IPS-NIHi11 (cell line): ENCODE measurements at regions not wholly inside any gene's neighbourhood (a gene's known extent, or its start where the extent isn't known, plus 50 kb on each side); places are given as distances from the start of the nearest gene placed in this dataset.
"Not testable (repeated sequence)": the region's sequence is repeated elsewhere in the genome, so short reads cannot be mapped to it uniquely, and the experiment has no call there.

Experiments used
- DNase-seq: peaks from one replicate; pipeline ENCODE4 v3.0.0; 2012; ENCODE audit warnings: mixed read lengths, low spot score

DNA sequence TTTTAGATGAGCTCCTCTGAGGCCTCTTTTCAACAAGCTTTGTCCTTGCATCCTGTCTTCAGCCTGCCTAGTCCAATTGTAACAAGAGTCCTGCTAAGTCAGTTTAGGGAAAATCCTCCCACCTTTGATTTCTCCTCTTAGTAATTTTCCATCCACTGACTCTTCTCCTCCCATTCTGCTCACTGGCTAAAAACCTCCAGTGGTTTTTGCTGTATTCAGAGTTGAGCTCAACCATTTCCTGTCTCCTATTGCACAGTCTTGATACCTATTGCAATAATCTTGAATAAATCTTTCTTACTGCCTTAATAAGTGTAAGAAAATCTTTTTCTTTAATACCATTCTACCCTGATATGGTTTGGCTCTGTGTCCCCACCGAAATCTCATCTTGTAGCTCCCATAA, 117.8 kb upstream of the ENPP6 start:
- DNase-seq = no peak

DNA sequence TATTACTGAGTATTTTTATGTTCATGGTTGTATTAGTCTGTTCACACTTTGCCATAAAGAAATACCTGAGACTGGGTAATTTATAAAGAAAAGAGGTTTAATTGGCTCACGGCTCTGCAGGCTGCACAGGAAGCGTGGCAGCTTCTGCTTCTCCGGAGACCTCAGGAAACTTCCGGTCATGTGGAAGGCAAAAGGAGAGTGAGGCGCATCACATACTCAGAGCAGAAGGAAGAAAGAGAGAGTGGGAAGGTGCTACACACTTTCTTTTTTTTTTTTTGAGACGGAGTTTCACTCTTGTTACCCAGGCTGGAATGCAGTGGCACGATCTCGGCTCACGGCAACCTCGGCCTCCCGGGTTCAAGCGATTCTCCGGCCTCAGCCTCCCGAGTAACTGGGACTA, 115.8 kb upstream of the ENPP6 start:
- not testable (repeated sequence) for DNase-seq

DNA sequence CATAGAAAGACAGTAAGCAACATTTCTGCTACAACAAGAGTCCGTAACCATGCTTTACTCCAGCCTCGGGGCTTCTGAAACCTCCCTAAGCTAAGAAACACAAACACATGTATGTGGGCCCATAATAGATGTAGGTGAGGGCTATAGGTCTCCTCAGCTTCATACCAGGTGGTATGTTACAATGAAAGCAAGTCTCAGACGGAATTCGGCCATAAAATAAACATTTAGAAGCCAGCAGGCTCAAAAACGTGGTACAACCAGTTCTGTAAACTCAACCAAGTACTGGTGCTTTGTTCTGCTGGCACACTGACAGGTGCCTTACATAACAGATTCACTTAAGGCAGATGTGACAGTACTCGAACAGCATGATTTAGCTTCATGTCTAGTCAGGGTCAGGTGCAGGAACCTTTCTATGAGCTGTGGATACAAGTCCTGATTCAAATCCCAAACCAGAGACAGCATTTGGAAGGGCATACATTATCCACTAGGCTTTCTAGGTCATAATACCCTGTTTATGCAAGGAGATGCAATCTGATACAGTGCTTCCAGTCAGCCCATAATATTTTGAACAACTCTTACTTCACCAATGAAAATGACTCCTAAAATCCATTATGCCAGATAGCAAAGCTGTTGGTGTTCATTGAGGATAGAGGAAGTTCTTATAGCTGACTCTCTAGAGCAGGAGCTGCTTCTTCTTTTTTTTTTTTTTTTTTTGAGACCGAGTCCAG, 113.8 kb upstream of the ENPP6 start:
- no peak for DNase-seq

DNA sequence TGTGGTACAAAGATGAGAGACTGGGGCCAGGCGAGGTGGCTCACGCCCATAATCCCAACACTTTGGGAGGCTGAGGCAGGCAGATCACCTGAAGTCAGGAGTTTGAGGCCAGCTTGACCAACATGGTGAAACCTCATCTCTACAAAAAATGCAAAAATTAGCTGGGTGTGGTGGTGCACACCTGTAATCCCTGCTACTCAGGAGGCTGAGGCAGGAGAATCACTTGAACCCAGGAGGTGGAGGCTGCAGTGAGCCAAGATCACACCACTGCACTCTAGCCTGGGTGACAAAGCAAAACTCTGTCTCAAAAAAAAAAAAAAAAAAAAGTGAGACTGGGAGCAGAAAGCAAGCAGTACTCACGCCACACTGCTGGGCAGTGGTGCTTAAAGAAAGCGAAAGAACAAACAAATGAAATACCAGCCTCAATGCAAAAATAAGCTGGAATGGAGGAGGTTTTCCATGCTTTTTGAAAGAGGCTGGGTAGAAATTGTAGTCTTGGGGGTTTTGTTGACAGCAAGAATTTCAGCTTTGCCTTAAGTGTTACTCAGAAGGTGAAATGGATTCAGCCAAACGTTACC, 112.9 kb upstream of the ENPP6 start:
- not testable (repeated sequence) for DNase-seq

DNA sequence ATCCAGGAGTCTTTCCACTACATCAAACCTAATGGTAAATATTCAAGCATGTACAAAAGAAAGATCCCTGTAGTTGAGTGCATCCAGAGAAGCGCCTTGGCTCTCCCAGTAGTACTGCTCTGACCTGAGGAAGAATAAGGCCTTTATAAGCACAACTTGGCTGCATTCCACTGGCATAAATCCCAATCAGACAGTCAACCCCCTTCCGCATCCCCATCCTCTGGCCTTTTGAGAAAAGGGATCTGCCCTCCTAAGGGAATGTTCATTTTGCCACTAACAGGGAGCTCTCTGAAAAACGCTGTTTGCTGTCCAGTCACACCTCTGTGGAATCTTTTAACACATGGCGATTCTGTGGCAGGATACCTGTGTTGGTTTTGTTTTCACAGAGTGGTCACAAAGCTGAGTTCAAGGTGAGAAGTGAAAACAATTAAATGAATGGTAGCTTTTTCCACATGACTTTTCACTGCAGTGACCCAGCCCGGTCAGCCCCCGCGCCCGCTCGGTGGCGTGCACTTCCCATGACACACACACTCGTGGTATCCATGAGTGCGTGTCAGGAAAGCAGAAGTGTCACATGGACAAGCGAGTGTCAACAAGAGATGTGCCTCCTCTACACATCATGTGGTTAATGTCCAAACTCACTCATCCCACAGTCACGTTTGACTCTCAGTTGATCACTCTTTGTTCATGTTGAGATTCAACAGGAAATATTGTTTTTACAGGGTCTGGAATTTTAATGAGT, 112.2 kb upstream of the ENPP6 start:
- DNase-seq = no peak

DNA sequence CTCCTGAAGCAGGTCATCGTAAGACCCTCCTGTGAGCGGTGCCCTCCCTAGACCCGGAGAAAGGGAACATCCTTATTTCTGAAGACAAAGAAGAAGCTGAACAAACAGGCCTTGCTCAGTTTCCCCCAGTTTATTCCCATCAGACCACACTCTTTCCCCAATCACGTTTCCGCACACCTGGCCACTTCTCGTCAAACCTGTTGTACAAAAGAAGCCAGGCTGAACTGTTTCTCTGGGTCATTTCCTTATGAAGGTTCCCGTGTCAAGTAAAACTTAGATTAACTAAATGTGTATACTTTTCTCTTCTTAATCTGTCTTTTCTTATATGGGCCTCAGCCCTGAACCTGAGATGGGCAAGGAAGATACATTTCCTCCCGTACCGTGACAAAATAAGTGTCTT, 111.6 kb upstream of the ENPP6 start:
- no peak for DNase-seq

DNA sequence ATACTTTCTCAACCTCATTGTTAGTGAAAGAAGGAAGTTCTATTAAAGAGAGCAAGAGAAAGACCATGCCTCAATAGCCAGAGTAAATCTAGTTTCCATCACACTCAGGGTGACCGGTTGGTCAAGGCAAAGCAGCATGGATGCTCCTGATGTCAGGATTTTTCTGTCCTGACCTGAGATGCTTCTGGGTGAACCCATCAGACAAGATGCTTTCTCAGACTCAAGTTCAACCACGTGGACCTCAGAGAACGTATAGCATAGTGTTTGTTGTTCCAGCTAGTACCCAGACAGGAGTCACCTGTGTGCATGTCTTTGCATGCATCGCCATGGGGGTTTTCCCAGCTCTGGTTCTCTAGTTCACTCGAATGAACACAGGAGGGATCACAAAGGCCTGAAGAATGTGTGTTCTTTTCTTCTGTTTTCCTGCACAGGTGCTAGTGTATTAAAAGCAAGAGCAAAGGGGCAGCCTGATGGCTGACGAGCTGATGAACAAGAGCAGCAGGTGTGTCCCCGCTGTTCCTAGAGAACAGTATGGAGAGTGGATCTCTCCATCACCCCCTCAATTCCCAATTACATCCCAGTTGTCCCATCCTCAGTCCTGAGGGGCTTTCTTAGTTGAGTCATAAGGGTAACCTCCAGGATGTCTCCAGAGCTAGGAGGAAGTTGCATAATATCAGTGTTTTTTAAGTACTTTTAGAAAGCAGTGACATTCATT, 110.5 kb upstream of the ENPP6 start:
- DNase-seq = no peak

DNA sequence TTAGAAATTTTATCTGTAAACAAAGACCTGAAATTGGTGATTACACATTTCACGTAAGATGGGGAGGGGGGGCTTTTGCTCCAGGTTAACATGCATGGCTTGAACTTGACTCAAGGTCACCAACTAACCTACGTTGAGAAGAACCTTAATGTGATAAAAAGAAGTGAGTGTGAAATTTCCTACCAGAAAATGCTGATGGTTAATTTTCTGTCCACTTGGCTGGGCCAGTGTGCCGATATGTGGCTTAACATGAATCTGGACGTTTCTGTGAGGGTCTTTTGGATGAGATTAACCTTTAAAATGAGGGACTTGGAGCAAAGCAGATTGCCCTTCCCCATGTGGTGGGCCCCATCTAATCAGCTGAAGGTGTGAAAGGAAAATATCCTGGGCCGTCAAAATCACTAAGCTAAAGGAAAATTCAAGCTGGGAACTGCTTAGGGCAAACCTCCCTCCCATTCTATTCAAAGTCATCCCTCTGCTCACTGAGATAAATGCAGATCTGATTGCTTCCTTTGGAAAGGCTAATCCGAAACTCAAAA, 107.3 kb upstream of the ENPP6 start:
- DNase-seq = no peak

DNA sequence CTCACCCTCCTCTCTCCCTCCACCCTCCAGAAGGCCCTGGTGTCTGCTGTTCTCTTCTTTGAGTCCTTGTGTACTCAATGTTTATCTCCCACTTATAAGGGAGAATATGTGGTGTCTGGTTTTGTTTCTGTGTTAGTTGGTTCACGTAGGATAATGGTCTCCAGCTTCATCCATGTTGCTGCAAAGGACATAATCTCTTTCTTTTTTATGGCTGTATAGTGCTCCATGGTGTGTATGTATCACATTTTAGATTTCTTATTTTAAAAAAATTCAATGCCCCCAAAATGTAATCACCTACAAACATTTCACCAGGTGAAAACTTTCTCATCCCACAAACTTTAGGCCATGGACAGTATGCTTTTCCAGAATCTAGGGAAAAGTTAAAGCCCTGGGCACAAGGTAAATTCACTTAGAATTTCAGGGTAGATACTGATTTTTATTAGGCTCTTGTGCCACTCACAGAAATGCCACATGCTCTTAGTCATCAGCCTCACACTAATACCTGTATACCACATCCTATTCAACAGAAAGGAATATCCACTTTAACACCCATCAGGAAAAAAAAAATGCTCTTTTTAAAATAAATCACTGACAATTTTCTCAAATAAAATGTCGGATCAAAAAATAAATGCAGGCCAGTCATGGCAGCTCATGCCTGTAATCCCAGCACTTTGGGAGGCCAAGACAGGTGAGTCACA, 104.8 kb upstream of the ENPP6 start:
- DNase-seq = no peak

DNA sequence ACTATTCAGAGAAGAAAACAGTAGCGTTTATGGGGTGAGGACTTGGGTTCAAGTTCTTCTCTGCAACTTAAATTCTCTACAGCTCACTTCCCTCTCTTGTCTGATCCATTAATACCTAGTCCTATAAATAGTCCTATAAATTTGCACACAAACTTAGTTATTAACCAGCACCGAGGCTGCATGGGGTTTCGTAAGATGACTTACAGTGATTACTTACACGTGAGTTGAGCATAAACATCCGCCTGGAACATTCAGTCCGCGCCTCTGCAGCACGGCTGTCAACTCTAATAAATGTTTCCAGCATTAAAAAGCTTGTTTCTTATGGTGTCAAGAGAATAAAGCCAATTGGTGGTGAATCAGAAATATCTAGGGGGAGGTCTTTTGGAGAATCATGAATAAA, 103.0 kb upstream of the ENPP6 start:
- DNase-seq = no peak

DNA sequence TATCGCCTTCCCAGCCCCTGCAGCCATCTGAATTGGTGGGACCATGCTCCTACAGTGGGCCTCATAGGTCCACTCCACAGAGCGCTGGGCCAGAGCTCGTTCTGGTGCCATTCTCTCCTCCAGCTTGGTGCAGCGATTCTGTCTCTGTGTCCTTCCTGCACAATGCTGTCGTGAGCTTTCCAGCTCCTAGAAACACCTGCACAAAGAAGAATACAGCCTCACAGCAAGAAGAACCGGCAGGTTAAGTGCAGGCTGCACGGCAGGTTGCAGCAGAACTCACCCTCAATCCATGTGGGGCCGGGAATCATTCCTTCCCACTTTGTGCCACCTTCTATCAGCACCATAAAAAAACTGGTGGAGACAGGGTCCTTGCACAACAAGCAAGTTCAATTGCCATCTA, 101.2 kb upstream of the ENPP6 start:
- DNase-seq = no peak

DNA sequence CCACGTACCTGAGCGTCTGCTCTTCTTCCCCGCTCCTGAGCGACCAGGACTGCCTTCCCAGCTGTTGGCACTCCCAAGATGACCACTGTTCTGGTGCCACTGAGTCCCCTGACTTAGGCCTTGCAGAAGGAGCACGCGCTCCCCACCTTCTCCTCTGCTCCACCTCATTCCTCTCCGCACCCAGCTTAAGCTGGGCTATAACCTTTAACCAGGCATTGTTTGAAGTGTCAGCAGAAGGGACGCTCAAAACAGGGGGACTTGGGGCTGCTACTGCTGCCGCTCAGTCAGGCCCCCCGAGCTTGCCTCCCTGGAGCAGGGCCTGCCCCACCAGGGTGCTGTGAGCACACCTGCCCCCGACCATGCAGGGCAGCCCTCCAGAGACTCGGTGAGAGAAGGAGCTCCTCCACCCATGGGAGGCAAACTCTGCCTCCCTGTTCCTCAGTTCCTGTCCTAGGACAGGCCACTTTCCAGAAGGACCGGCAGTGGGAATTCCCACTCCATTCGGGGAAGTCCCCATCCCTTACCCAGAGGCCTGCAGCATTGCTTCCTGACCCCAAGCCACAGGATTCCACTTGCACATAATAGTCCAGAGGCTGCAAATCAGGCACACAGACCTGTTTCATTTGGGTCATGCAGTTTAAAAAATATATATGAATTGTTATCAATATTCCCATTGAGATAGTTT, 99.7 kb upstream of the ENPP6 start:
- DNase-seq = no peak

DNA sequence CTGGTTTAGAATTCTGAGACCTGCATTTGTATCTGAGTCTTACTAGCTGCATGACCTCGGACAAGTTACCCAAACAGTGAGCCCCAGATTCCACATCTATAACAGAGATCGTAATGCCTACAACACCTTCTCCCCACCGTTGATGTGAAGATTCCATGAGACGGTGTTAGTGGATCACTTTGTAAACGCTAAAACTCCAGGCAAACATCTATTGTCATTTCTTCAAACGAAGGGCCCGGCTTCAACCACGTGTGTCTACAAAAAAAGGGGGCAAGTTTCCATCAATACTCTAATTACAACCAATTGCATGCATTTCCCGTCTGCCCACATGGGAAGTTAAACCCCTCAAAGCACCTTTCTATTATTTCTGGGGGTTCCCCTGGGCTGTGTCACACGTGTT, 99.1 kb upstream of the ENPP6 start:
- DNase-seq = no peak

DNA sequence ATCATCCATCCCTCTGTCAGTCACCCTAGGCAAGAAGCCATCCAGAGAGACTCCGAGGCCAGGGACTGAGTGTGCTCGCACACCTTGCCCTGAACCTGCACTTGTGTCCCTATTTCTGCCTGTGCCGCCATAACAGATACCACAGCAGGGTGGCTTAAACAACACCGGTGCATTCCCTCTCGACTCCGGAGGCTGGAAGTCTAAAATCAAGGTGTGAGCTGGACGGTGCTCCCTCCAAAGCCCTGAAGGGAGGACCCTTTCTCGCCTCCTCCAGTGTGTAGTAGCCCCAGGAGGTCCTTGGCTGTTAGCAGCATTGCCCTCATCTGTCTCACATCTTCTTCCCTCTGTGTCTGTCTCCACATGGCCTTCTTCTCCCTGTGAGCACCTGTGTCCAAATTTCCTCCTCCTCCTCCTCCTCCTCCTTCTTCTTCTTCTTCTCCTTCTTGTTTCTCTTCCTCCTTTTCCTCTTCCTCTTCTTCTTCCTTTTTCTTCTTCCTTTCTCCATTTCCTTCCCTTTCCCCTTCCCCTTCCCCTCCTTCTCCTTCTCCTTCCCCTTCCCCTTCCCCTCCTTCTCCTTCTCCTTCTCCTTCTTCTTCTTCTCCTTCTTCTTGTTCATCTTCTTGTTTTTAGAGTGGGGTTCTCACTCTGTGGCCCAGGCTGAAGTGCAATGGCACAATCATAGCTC, 98.1 kb upstream of the ENPP6 start:
- no peak for DNase-seq

DNA sequence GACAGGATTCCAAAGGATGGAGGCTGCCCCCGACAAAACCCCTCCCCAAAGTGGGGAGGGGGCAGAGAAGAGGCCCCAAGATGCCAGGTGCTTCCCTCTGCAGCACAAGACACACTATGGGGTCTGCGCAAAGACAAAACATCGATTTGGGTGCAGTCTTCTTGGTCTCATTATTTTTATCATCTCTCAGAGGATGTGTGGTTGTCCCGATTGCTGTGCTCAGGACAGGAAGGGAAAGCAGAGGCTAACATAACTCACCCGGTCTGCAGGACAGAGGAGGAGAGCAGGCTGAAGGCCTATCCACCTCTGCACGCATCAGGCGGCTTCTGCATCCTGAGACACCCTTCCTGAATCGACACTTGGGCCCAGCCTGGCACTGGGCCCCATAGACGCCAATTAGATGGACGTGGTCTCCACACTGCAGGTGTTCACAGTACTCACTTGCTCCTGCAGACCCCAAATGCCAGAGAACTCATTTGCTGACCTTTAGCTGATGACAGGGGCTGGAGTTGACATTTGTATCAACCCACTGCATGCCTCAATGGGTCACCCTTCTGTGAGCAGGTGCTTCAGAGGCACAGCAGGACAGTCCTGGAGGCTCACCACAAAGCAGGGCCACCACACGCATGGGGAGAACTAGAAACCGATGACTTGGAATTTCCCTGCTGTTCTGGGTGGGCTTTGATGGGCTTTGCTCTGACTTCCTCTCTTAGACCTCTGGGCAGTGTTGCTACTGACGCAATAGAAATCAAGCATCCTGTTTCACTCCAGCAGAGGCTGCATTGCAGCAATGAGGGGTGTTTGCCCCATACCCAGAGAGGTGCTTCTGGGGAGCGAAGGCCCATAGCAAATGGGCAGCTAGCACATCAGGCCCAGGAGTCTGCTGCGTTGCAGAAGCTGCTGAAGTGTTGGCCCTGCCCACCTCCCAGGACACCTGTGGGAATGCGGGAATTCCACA, 96.3 kb upstream of the ENPP6 start:
- no peak for DNase-seq

DNA sequence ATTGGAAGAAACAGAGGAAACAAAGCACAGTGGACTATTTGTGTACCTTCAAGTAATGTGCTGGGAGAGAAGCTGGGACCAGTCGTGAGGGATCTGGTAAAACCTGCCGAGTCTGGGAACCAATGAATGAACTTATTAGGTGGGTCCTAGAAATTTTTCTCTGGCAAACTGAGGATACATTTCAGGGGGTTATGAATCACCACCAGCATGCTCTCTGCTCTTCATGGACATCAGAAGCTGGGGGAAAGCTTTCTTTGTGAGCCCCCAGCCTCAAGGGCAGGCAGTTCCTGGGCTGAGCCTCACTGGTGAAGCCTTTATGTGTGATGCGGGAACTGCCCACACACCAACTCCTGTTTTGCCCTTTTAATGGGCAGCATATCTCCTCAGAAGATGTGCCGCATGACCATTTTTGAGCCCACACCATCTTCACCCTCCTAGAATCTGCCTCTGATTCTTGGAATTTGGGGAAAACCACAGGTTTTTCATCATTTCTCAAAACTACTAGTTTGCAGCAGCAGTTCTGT, 95.4 kb upstream of the ENPP6 start:
- DNase-seq = no peak

DNA sequence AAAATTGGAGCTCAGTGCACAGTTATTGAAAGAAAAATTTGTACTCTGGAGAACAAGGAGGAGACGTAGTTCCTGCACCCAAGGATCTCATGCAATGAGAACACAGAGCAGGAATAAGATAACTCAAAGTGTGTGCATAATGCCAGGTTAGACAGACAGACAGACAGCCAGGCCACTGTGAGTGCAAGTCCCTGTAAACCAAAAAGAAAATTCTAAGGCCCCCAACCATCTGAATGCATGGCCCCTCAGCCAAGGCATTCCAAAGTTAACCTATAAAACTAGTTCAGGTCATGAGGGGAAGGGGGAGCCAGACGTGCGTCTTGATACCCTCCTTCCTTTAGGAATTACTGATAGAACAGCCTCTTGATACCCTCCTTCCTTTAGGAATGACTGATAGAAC, 94.5 kb upstream of the ENPP6 start:
- DNase-seq = no peak

DNA sequence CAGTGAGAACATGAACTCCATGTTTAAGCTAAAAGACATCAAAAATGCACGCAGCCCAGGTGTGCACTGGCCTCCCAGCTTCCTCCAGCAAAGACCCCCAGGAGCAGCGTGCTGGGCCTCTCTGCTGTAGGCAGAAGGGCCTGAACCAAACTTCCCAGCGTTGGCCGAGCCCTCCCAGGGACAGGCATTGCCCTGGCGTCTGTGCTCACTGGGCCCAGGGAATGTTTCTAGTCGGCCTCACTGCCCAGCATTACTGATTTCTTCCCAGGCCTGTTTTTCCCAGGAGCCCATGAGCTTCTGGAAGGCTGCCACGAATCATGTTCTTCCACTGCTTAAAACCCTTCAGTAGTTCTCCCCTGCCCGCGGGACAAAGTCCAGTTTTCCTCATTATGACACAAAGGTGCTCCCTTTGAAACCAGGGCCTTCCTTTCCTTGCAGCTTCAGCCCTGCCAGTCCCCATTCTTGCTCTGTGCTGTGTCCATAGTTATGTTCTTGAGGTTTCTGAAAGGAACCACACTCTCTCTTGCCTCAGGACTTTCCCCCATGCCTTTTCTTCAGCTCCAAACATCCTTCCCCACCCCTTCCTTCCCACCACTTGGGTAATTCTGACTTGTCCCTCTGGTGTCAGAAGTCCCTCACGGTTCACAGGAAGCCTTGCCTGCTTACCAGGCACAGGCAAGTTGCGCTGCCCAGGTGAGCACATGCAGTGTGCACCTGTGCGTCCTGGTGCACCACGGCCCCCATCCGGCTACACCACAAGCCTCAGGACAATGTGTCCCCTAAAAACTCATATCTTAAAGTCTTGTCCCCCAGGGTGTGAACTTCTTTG, 93.4 kb upstream of the ENPP6 start:
- DNase-seq = no peak
